ENCODE measurements at regions not wholly inside any gene's neighbourhood (a gene's known extent, or its start where the extent isn't known, plus 50 kb on each side); places are given as distances from the start of the nearest gene placed in this dataset.
A peak's percentile ranks its signal among the peaks of the same experiment; 100 is the strongest.
"Not testable (repeated sequence)": the region's sequence is repeated elsewhere in the genome, so short reads cannot be mapped to it uniquely, and the experiment has no call there.

DNA sequence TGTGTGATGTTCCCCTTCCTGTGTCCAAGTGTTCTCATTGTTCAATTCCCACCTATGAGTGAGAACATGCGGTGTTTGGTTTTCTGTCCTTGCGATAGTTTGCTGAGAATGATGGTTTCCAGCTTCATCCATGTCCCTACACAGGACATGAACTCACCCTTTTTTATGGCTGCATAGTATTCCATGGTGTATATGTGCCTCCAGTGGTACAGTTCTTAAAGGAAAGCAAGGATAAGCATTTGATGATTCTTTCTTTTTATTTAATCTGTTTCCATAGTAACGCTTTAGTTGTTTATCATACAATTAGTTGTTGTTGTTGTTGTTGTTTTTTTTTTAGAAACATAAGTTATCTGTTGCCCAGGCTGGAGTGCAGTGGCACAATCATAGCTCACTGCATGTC, 133.1 kb downstream of the TSEN15 start:
- DNase-seq (ENCODE audit: low read depth); H3K9ac ChIP-seq (ENCODE audit: low read length); H3K27me3 ChIP-seq (replicated peaks; ENCODE audit: control insufficient read depth, insufficient read depth, low read length); H3K36me3 ChIP-seq (ENCODE audit: control insufficient read depth, insufficient read depth, low read length, severe bottlenecking); H3K9me3 ChIP-seq (ENCODE audit: control insufficient read depth, low read length); H3K4me3 ChIP-seq (ENCODE audit: low read length): not testable (repeated sequence)
- H3K4me1 ChIP-seq (ENCODE audit: control insufficient read depth, insufficient read depth, low read length), result peaks cover 12% of the 10 kb centered on the region

DNA sequence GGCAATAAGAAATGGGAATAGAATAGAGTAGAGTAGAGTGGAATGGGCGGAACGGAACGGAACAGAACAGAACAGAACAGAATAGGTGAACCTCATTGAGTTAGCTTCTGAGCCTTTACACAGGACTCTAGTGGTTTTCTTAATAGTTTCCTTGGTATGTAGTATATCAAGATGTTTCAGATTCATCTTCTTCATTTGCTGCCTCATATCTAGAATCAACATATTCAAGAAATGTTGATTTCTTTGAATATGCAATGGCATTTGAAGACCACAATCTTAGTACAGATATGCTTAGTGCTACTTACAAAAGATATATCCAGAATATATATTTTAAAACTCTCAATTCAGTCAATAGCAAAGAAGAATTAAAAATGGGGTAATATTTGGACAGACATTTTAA, 133.8 kb downstream of the TSEN15 start:
- H3K27me3 ChIP-seq (replicated peaks; ENCODE audit: control insufficient read depth, insufficient read depth, low read length), result no peaks in the 10 kb centered on the region
- H3K4me3 ChIP-seq (ENCODE audit: low read length), result no peak overlapping the region
- H3K36me3 ChIP-seq (ENCODE audit: control insufficient read depth, insufficient read depth, low read length, severe bottlenecking), result no peaks in the 10 kb centered on the region
- no peaks in the 10 kb centered on the region for H3K9me3 ChIP-seq (ENCODE audit: control insufficient read depth, low read length)
- H3K4me1 ChIP-seq (ENCODE audit: control insufficient read depth, insufficient read depth, low read length), result peaks cover 12% of the 10 kb centered on the region
- H3K9ac ChIP-seq (ENCODE audit: low read length), result no peak overlapping the region
- DNase-seq (ENCODE audit: low read depth), result no peak

DNA sequence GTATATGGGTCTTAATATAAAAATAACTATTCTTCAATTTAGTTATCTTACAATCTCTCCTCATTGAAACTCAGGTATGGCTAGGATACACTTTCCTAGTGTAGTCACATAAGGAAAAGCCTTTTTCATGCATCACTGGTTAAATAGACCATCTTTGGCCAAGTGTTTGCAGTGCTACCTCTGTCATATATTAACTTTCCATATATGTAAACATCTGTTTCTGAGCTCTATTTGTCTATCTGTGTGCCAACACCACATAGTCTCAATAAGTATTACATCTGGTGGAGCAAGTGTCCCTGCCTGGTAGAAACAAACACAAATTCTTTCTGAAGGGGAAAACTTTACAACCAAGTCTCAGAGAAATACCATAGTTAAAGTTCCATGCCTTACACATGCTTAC, 134.6 kb downstream of the TSEN15 start:
- no peak for DNase-seq (ENCODE audit: low read depth)
- H3K4me1 ChIP-seq (ENCODE audit: control insufficient read depth, insufficient read depth, low read length), result peaks cover 20% of the 10 kb centered on the region

DNA sequence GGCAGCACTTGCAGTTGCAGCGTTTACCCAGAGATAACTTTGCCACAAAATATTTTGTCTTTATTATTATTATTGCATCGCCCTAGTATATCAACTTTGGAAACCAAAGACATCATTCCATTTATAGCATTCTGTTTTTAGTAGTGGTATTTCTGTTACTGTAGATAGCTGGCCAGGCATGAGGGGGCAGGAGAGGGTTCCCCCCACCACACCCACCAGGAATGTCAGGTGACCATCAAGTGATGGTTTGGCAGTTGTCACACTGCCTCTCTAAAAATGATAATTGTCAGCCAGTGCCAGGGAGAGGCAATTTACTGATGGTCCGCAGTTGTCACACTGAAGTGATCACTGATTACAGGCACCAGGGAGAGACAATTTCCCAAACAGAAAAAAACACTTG, 135.6 kb downstream of the TSEN15 start:
- H3K27me3 ChIP-seq (replicated peaks; ENCODE audit: control insufficient read depth, insufficient read depth, low read length), result no peaks in the 10 kb centered on the region
- DNase-seq (ENCODE audit: low read depth), result no peak

More for the DNA sequence above, 134.6 kb downstream of the TSEN15 start:
- no peak overlapping the region for H3K4me3 ChIP-seq (ENCODE audit: low read length)
- no peaks in the 10 kb centered on the region for H3K36me3 ChIP-seq (ENCODE audit: control insufficient read depth, insufficient read depth, low read length, severe bottlenecking)
- no peak overlapping the region for H3K9ac ChIP-seq (ENCODE audit: low read length)
- H3K9me3 ChIP-seq (ENCODE audit: control insufficient read depth, low read length), result no peaks in the 10 kb centered on the region
- no peaks in the 10 kb centered on the region for H3K27me3 ChIP-seq (replicated peaks; ENCODE audit: control insufficient read depth, insufficient read depth, low read length)

DNA sequence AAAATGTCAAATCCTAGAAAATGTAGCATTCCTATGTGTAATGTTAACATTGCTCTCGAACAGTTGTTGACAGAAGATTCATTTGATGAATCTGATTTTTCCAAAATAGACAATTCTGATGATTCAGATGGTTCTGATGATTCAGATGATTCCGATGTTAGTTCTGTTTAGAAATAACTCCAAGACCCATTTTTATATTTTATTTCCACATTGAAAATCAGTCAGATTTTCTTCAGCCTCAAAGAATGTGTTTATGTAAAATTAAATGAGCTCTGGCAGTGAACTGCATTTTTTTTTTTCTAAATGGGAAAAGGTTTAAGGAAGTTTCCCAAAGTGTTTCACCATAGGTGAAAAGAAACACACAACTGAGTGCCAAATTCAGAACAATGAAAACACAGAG, 136.5 kb downstream of the TSEN15 start:
- H3K36me3 ChIP-seq (ENCODE audit: control insufficient read depth, insufficient read depth, low read length, severe bottlenecking), result no peaks in the 10 kb centered on the region
- H3K4me3 ChIP-seq (ENCODE audit: low read length), result no peak overlapping the region
- H3K9ac ChIP-seq (ENCODE audit: low read length), result no peak overlapping the region
- no peak for DNase-seq (ENCODE audit: low read depth)
- H3K9me3 ChIP-seq (ENCODE audit: control insufficient read depth, low read length), result no peaks in the 10 kb centered on the region
- H3K27me3 ChIP-seq (replicated peaks; ENCODE audit: control insufficient read depth, insufficient read depth, low read length), result no peaks in the 10 kb centered on the region
- peaks cover 21% of the 10 kb centered on the region for H3K4me1 ChIP-seq (ENCODE audit: control insufficient read depth, insufficient read depth, low read length)

More for the DNA sequence above, 135.6 kb downstream of the TSEN15 start:
- Histone ChIP-seq H3K4me1 (ENCODE audit: control insufficient read depth, insufficient read depth, low read length) (peaks cover 21% of the 10 kb centered on the region), H3K4me3 (ENCODE audit: low read length) (no peak overlapping the region), H3K9me3 (ENCODE audit: control insufficient read depth, low read length) (no peaks in the 10 kb centered on the region), H3K9ac (ENCODE audit: low read length) (no peak overlapping the region), H3K36me3 (ENCODE audit: control insufficient read depth, insufficient read depth, low read length, severe bottlenecking) (no peaks in the 10 kb centered on the region)

DNA sequence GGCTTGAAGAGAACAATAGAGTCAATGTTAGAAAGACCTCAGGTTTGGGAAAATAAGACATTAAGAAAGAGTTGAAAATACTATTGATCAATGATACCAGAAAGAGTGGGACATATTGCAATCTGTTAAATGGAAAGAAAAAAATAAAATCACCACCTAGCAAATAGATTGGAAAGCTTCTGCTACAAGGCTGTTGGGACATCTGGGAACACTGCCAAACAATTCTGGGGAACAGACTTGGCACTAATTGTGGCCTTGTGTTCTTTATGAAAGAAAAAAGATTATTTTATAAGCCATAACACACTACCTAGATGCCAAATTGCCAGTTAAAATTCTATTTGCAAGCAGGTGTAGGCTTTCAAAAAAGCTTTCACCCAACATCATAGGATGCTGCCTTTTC, 137.8 kb downstream of the TSEN15 start:
- H3K4me3 ChIP-seq (ENCODE audit: low read length), result no peak overlapping the region
- DNase-seq (ENCODE audit: low read depth), result no peak
- peaks cover 21% of the 10 kb centered on the region for H3K4me1 ChIP-seq (ENCODE audit: control insufficient read depth, insufficient read depth, low read length)
- no peak overlapping the region for H3K9ac ChIP-seq (ENCODE audit: low read length)
- no peaks in the 10 kb centered on the region for H3K27me3 ChIP-seq (replicated peaks; ENCODE audit: control insufficient read depth, insufficient read depth, low read length)
- no peaks in the 10 kb centered on the region for H3K36me3 ChIP-seq (ENCODE audit: control insufficient read depth, insufficient read depth, low read length, severe bottlenecking)
- no peaks in the 10 kb centered on the region for H3K9me3 ChIP-seq (ENCODE audit: control insufficient read depth, low read length)

DNA sequence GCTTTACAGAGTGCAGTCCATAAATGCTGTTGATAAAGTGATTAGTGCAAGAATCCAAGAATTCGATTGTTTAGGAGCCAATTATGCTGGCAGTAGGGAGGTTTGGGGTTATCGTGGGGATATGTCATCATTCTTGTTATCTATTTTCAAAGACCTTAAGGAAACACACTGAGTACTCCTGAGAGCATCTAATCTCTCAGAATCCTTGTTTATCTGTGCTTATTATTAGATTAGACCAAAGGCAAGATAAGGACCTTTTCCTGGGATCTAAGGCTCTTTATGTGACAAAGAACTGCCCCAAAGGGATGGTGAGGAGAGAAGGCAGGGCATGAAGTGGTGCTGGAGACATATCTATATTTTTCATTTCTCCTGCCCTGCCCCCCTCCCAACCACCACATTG, 139.1 kb downstream of the TSEN15 start:
- Histone ChIP-seq H3K4me1 (ENCODE audit: control insufficient read depth, insufficient read depth, low read length) (peaks cover 21% of the 10 kb centered on the region), H3K36me3 (ENCODE audit: control insufficient read depth, insufficient read depth, low read length, severe bottlenecking) (no peaks in the 10 kb centered on the region), H3K9ac (ENCODE audit: low read length) (no peak overlapping the region), H3K27me3 (replicated peaks; ENCODE audit: control insufficient read depth, insufficient read depth, low read length) (no peaks in the 10 kb centered on the region), H3K9me3 (ENCODE audit: control insufficient read depth, low read length) (no peaks in the 10 kb centered on the region), H3K4me3 (ENCODE audit: low read length) (no peak overlapping the region)
- no peak for DNase-seq (ENCODE audit: low read depth)

DNA sequence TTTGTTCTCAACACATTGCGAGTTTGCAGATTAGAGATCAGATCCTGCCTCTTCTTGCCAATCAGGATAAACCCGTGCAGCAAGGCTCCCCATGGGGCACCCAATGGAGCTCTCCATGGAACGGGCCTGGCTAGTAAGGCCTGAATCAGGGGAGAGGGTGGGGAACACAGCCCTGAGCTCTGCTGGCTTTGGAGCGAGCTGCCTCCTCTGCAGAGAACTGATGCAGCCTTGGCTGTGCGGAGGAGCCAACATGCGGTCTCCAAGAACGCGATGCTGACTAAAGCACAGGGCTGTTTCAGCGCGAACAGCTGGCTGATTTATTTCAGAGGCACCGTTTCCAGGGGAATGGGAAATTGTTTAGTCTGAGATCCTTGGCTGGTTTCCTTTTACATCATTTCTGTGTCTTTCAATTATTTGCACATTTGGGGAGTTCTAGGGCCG, 139.7 kb downstream of the TSEN15 start:
- no peak overlapping the region for H3K4me3 ChIP-seq (ENCODE audit: low read length)
- peaks cover 21% of the 10 kb centered on the region for H3K4me1 ChIP-seq (ENCODE audit: control insufficient read depth, insufficient read depth, low read length)
- peak; percentile 72 for DNase-seq (ENCODE audit: low read depth)
- H3K9ac ChIP-seq (ENCODE audit: low read length), result no peak overlapping the region
- no peaks in the 10 kb centered on the region for H3K27me3 ChIP-seq (replicated peaks; ENCODE audit: control insufficient read depth, insufficient read depth, low read length)
- H3K36me3 ChIP-seq (ENCODE audit: control insufficient read depth, insufficient read depth, low read length, severe bottlenecking), result no peaks in the 10 kb centered on the region
- H3K9me3 ChIP-seq (ENCODE audit: control insufficient read depth, low read length), result no peaks in the 10 kb centered on the region

DNA sequence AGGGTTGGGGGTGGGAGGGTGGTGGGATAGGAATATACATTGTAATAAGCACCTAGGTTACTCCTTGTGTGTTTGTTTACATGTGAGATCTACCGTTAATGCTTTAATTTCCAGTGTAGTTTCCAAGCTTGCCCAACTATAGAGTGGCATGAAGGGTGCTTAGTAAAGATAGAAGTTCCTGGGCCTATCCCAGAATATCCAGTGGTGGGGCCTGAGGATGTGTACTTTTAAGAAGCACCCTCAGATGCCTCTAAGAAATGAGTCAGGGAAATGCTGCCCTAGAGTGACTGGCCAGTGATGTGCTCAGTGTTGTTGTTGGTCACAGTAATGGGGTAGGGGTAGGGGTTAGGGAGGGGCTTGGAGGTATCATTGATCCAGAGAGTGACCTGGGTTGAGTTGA, 141.3 kb downstream of the TSEN15 start:
- H3K36me3 ChIP-seq (ENCODE audit: control insufficient read depth, insufficient read depth, low read length, severe bottlenecking), result no peaks in the 10 kb centered on the region
- no peak overlapping the region for H3K4me3 ChIP-seq (ENCODE audit: low read length)
- H3K9me3 ChIP-seq (ENCODE audit: control insufficient read depth, low read length), result no peaks in the 10 kb centered on the region
- DNase-seq (ENCODE audit: low read depth), result no peak
- peaks cover 16% of the 10 kb centered on the region for H3K4me1 ChIP-seq (ENCODE audit: control insufficient read depth, insufficient read depth, low read length)
- H3K9ac ChIP-seq (ENCODE audit: low read length), result no peak overlapping the region
- no peaks in the 10 kb centered on the region for H3K27me3 ChIP-seq (replicated peaks; ENCODE audit: control insufficient read depth, insufficient read depth, low read length)

DNA sequence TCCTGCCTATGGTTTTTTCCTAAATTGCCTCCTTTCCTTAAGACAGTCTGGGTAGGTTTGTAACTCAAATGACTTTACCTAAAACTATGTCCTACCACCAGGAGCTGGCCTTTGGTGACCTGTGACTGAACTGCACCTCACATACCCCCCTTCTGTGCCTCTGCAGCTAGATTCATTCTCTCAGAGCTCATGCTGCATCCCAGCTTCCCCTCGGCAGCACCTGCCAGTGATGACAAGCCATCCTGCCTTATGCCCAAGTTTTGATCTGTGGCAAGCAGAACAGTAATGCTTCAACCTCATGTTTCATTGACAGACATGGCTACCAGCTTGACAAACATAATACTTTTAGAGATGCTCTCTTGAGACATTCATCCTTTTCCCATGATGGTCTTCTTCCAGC, 141.9 kb downstream of the TSEN15 start:
- H3K36me3 ChIP-seq (ENCODE audit: control insufficient read depth, insufficient read depth, low read length, severe bottlenecking), result no peaks in the 10 kb centered on the region
- peaks cover 12% of the 10 kb centered on the region for H3K4me1 ChIP-seq (ENCODE audit: control insufficient read depth, insufficient read depth, low read length)
- no peak overlapping the region for H3K4me3 ChIP-seq (ENCODE audit: low read length)
- no peaks in the 10 kb centered on the region for H3K27me3 ChIP-seq (replicated peaks; ENCODE audit: control insufficient read depth, insufficient read depth, low read length)
- no peak for DNase-seq (ENCODE audit: low read depth)
- H3K9me3 ChIP-seq (ENCODE audit: control insufficient read depth, low read length), result no peaks in the 10 kb centered on the region
- H3K9ac ChIP-seq (ENCODE audit: low read length), result no peak overlapping the region

DNA sequence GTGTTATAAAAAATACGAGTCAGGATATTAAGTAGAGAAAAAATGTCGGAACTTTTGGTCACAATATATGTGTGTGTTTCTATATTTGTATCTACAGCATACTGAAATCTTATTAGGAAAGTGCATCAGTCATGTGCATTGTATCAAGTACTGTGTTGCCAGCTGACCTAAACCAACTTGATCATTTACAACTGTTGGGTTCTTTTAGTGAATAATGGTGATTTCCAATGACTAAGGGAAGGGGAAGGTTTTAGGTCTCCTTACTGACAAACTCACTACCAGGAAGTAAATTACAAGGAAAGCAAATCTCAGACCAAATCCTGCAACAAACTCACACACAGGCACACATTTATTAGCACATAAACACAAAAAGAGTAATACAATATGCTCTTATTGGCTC, 142.7 kb downstream of the TSEN15 start:
- no peak for DNase-seq (ENCODE audit: low read depth)
- H3K4me1 ChIP-seq (ENCODE audit: control insufficient read depth, insufficient read depth, low read length), result peaks cover 9% of the 10 kb centered on the region
- H3K9me3 ChIP-seq (ENCODE audit: control insufficient read depth, low read length), result no peaks in the 10 kb centered on the region
- no peak overlapping the region for H3K9ac ChIP-seq (ENCODE audit: low read length)
- H3K27me3 ChIP-seq (replicated peaks; ENCODE audit: control insufficient read depth, insufficient read depth, low read length), result no peaks in the 10 kb centered on the region
- no peak overlapping the region for H3K4me3 ChIP-seq (ENCODE audit: low read length)
- no peaks in the 10 kb centered on the region for H3K36me3 ChIP-seq (ENCODE audit: control insufficient read depth, insufficient read depth, low read length, severe bottlenecking)

DNA sequence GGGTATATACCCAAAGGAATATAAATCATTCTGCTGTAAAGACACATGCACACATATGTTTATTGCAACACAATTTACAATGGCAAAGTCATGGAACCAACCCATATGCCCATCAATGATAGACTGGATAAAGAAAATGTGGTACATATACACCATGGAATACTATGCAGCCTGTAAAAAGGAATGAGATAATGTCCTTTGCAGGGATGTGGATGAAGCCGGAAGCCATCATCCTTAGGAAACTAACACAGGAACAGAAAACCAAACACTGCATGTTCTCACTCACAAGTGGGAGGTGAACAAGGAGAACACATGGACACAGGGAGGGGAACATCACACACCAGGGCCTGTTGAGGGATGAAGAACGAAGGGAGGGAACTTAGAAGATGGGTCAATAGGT, 144.2 kb downstream of the TSEN15 start:
- H3K4me3 ChIP-seq (ENCODE audit: low read length); H3K36me3 ChIP-seq (ENCODE audit: control insufficient read depth, insufficient read depth, low read length, severe bottlenecking); H3K9me3 ChIP-seq (ENCODE audit: control insufficient read depth, low read length); H3K27me3 ChIP-seq (replicated peaks; ENCODE audit: control insufficient read depth, insufficient read depth, low read length); DNase-seq (ENCODE audit: low read depth); H3K9ac ChIP-seq (ENCODE audit: low read length); H3K4me1 ChIP-seq (ENCODE audit: control insufficient read depth, insufficient read depth, low read length): not testable (repeated sequence)
